DOHH2 (cell line): ENCODE measurements at regions not wholly inside any gene's neighbourhood (a gene's known extent, or its start where the extent isn't known, plus 50 kb on each side); places are given as distances from the start of the nearest gene placed in this dataset.
A peak's percentile ranks its signal among the peaks of the same experiment; 100 is the strongest.

Experiments
- H3F3A ChIP-seq: fragments of 200-600 bp; sonication (generic), shearing (Covaris generic); 2 replicates; pipeline ENCODE4 v1.6.0; 2016; ENCODE audit warnings: antibody characterized with exemption, mild to moderate bottlenecking; ENCODE audit not compliant: control insufficient read depth, insufficient read depth
- H3K27ac ChIP-seq: fragments of 200-600 bp; sonication (generic); 2 replicates; pipeline ENCODE4 v1.5.1; 2014; ENCODE audit warnings: low read depth, mild to moderate bottlenecking, low read length, moderate library complexity
- H3K27me3 ChIP-seq: fragments of 200-600 bp; sonication (generic); 2 replicates; pipeline ENCODE4 v1.6.1; 2014; ENCODE audit warnings: mild to moderate bottlenecking, low read length, mixed read lengths; ENCODE audit not compliant: control insufficient read depth
- H3K36me3 ChIP-seq: fragments of 200-600 bp; sonication (generic); 2 replicates; pipeline ENCODE4 v1.6.1; 2014; ENCODE audit warnings: mild to moderate bottlenecking, low read length, moderate library complexity, mixed read lengths; ENCODE audit not compliant: control insufficient read depth
- H3K4me1 ChIP-seq: fragments of 200-600 bp; sonication (generic); 2 replicates; pipeline ENCODE4 v1.6.1; 2014; ENCODE audit warnings: mild to moderate bottlenecking, low read length, mixed read lengths; ENCODE audit not compliant: control insufficient read depth
- H3K4me2 ChIP-seq: fragments of 200-600 bp; sonication (generic); 2 replicates; pipeline ENCODE4 v1.6.0; 2014; ENCODE audit warnings: mild to moderate bottlenecking, low read length, moderate library complexity
- H3K4me3 ChIP-seq: fragments of 200-600 bp; sonication (generic); 2 replicates; pipeline ENCODE4 v1.5.1; 2014; ENCODE audit warnings: mild to moderate bottlenecking, low read length, mixed read lengths
- H3K79me2 ChIP-seq: fragments of 200-600 bp; sonication (generic); 2 replicates; pipeline ENCODE4 v1.6.1; 2014; ENCODE audit warnings: mild to moderate bottlenecking, low read length, mixed read lengths; ENCODE audit not compliant: control insufficient read depth
- H3K9me2 ChIP-seq: fragments of 200-600 bp; sonication (generic); replicated peaks from 2 replicates; pipeline ENCODE4 v1.6.1; 2014; ENCODE audit warnings: mild to moderate bottlenecking, low read length, mixed read lengths; ENCODE audit not compliant: control insufficient read depth
- H3K9me3 ChIP-seq: fragments of 200-600 bp; sonication (generic); 2 replicates; pipeline ENCODE4 v1.6.1; 2014; ENCODE audit warnings: antibody characterized with exemption, low read length, mixed read lengths; ENCODE audit not compliant: control insufficient read depth, insufficient read depth
- H4K20me1 ChIP-seq: fragments of 200-600 bp; sonication (generic); 2 replicates; pipeline ENCODE4 v1.6.0; 2014; ENCODE audit warnings: low read depth, mild to moderate bottlenecking, antibody characterized with exemption, low read length, moderate library complexity; ENCODE audit not compliant: control insufficient read depth, insufficient read depth
- EZH2phosphoT487 ChIP-seq: fragments of 200-600 bp; sonication (generic); IDR thresholded peaks from 2 replicates; pipeline ENCODE4 v1.6.1; 2017; ENCODE audit warnings: borderline replicate concordance, mild to moderate bottlenecking, antibody characterized with exemption, low read length, moderate library complexity, mixed read lengths
- TF ChIP-seq, protein P1 (sequence below): fragments of 200-600 bp; sonication (generic); IDR thresholded peaks from one replicate; pipeline ENCODE4 v1.5.1; 2014; ENCODE audit warnings: antibody characterized with exemption, mild to moderate bottlenecking, low read depth, low read length; ENCODE audit not compliant: poor library complexity, severe bottlenecking

DNA sequence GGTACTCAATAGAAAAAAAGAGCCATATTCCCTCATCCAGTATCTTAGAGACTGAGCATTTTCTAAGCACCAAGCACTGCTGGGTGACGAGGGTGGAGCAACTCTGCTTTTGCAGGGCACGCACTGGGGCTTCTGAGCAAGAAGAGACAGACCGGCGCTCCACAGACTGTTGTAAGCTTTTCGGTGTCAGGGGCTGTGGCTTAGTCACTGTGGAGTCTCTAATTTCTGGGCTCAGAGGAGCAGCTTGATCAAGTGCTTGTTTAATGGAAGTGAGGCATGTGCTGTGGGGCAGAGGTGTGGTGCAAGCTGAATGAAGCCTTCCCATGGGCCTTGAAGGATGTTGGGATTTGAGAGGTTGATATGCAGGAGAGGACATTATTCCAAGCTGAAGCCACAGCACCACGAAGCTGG lies 227.1 kb downstream of the MYCN start:
- H3K9me3 ChIP-seq: no peaks in the 10 kb centered on the region
- no peaks in the 10 kb centered on the region for H3K27me3 ChIP-seq
- H3K4me2 ChIP-seq: no peak overlapping the region
- H3K9me2 ChIP-seq: no peaks in the 10 kb centered on the region
- no peaks in the 10 kb centered on the region for H3K79me2 ChIP-seq
- no peaks in the 10 kb centered on the region for H4K20me1 ChIP-seq
- H3F3A ChIP-seq: no peaks in the 10 kb centered on the region
- peaks cover 10% of the 10 kb centered on the region for H3K4me1 ChIP-seq
- no peaks in the 10 kb centered on the region for H3K36me3 ChIP-seq
- no peak overlapping the region for H3K27ac ChIP-seq
- TF ChIP-seq, protein P1, sequence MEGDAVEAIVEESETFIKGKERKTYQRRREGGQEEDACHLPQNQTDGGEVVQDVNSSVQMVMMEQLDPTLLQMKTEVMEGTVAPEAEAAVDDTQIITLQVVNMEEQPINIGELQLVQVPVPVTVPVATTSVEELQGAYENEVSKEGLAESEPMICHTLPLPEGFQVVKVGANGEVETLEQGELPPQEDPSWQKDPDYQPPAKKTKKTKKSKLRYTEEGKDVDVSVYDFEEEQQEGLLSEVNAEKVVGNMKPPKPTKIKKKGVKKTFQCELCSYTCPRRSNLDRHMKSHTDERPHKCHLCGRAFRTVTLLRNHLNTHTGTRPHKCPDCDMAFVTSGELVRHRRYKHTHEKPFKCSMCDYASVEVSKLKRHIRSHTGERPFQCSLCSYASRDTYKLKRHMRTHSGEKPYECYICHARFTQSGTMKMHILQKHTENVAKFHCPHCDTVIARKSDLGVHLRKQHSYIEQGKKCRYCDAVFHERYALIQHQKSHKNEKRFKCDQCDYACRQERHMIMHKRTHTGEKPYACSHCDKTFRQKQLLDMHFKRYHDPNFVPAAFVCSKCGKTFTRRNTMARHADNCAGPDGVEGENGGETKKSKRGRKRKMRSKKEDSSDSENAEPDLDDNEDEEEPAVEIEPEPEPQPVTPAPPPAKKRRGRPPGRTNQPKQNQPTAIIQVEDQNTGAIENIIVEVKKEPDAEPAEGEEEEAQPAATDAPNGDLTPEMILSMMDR: no peak
- no peak for TF ChIP-seq EZH2phosphoT487
- H3K4me3 ChIP-seq: no peak overlapping the region

DNA sequence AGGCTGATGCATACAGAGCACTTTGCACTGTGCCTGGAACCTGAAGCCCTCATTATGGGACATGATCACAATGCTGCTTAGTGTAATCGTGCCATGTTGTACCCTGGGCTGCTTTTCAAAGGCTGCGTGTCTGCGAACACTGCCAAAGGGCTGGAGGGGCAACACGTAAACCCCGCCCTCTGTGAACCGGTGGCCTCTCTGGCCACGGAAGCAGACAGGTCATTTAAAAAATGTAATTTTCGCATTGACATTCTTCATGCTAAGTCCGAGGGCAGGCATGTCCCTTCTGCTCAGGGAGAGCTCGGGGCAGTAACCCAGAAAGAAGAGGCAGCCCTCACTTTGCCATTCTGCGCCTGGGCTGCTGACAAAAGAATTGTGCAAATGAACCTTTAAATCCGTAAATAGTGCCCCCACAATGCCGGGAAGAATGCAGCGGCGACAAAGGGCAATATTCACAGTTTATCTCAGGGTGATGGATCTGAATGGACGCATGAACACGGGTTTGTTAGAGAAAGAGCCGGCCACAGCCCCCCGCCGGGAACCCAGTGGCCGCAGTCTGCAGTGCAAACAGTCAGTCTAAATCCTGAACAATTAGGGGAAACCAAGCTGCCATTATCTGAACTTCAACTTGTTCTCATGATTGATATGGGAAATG lies 226.1 kb downstream of the MYCN start:
- Histone ChIP-seq H3K9me3 (no peaks in the 10 kb centered on the region), H3K4me2 (no peak overlapping the region), H3K27me3 (no peaks in the 10 kb centered on the region), H3K79me2 (no peaks in the 10 kb centered on the region), H4K20me1 (no peaks in the 10 kb centered on the region), H3K27ac (no peak overlapping the region), H3F3A (no peaks in the 10 kb centered on the region), H3K4me1 (peaks cover 10% of the 10 kb centered on the region), H3K36me3 (no peaks in the 10 kb centered on the region), H3K9me2 (no peaks in the 10 kb centered on the region), H3K4me3 (no peak overlapping the region)
- TF ChIP-seq, protein P1: no peak

DNA sequence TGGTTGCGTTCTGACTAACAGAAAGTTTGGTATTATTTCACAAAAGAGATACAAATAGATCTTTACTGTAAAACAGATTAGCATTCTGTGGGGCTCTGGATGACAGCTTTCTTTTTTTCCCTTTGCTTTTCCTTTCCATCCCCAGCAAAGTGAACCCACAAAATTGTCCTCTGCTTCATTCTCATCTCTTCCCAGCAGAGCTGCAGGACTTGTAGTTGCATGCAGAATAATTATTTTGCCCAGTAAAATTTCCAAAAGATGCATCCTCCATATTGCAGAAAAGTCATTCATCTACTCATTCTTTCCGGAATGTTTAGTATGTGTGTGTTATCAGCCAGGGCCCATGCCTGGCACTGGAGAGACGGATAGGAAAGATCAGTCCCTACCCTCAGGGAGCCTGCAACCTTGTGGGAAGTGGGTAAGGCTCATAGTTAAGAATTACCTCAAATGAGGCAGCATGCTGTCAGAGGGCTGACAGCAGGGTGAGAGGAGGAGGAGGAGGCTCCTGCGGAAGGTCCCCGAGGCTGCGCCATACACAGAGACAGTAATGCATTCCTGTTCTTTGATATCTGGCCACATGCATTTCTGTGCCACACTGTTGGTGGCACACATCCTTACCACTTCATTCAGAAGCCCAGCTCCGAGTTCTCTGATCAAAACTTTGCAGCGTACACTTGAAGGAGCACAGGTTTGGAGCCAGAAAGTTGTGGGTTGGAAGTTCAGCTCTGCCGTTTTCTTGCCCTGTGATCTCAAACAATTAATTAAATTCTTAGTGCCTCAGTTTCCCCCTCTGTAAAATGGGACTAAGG lies 225.4 kb downstream of the MYCN start:
- H3K4me1 ChIP-seq: peaks cover 10% of the 10 kb centered on the region
- no peaks in the 10 kb centered on the region for H3K9me2 ChIP-seq
- no peak overlapping the region for H3K4me3 ChIP-seq
- no peaks in the 10 kb centered on the region for H3K9me3 ChIP-seq
- H3F3A ChIP-seq: no peaks in the 10 kb centered on the region
- no peak overlapping the region for H3K27ac ChIP-seq
- H3K27me3 ChIP-seq: no peaks in the 10 kb centered on the region
- TF ChIP-seq EZH2phosphoT487: no peak
- TF ChIP-seq, protein P1: no peak
- no peaks in the 10 kb centered on the region for H3K36me3 ChIP-seq
- 0 out of 2 replicates have a peak overlapping the region, but pooled peaks have one; percentile 27 for H3K4me2 ChIP-seq
- H3K79me2 ChIP-seq: no peaks in the 10 kb centered on the region
- no peaks in the 10 kb centered on the region for H4K20me1 ChIP-seq
